ENCODE measurements at regions not wholly inside any gene's neighbourhood (a gene's known extent, or its start where the extent isn't known, plus 50 kb on each side); places are given as distances from the start of the nearest gene placed in this dataset.

- no peak for TF ChIP-seq CTCF (IDR thresholded peaks at IDR 0.05; ENCODE audit: insufficient read depth, low read depth, low read length, missing control alignments)
- no peak for DNase-seq (ENCODE audit: low read depth)
- H3K4me3 ChIP-seq (ENCODE audit: low read depth, low read length), result no peak overlapping the region
Measured at GRCh38 chr1:98188774-98189173, 267.9 kb upstream of the DPYD start.

DNA sequence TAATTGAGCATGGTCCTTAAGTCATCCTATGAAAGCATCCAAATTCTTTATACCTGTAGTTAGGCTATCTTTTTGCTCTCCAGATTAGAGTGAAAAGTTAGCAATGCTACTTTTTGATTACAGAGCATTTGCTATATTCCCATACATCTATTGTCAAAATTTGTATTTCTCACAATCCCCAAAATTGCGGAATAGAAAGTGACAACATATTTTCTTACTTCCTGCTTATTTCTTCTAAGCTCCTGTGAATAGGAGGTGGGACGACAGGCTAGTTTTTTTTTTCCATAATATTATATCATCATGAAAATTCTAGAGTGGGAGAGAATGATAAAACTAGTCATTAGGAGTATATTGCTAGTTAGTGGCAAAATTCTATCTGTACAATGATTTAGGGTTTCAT lies 264.0 kb upstream of the DPYD start:
- no peak for TF ChIP-seq CTCF (IDR thresholded peaks at IDR 0.05; ENCODE audit: insufficient read depth, low read depth, low read length, missing control alignments)

GRCh38 chr1:98181036-98181764 lies 260.4 kb upstream of the DPYD start:
- no peak for DNase-seq (ENCODE audit: low read depth)
- H3K4me3 ChIP-seq (ENCODE audit: low read depth, low read length), result no peak overlapping the region
- no peak for TF ChIP-seq CTCF (IDR thresholded peaks at IDR 0.05; ENCODE audit: insufficient read depth, low read depth, low read length, missing control alignments)

More for the DNA sequence above, 264.0 kb upstream of the DPYD start:
- DNase-seq (ENCODE audit: low read depth), result no peak
- H3K4me3 ChIP-seq (ENCODE audit: low read depth, low read length), result no peak overlapping the region

GRCh38 chr1:98179151-98179773 lies 258.4 kb upstream of the DPYD start:
- no peak for DNase-seq (ENCODE audit: low read depth)
- TF ChIP-seq CTCF (IDR thresholded peaks at IDR 0.05; ENCODE audit: insufficient read depth, low read depth, low read length, missing control alignments), result no peak
- no peak overlapping the region for H3K4me3 ChIP-seq (ENCODE audit: low read depth, low read length)

- H3K4me3 ChIP-seq (ENCODE audit: low read depth, low read length), result no peak overlapping the region
- DNase-seq (ENCODE audit: low read depth), result no peak
- no peak for TF ChIP-seq CTCF (IDR thresholded peaks at IDR 0.05; ENCODE audit: insufficient read depth, low read depth, low read length, missing control alignments)
Measured at GRCh38 chr1:98177751-98178150, 256.9 kb upstream of the DPYD start.

DNA sequence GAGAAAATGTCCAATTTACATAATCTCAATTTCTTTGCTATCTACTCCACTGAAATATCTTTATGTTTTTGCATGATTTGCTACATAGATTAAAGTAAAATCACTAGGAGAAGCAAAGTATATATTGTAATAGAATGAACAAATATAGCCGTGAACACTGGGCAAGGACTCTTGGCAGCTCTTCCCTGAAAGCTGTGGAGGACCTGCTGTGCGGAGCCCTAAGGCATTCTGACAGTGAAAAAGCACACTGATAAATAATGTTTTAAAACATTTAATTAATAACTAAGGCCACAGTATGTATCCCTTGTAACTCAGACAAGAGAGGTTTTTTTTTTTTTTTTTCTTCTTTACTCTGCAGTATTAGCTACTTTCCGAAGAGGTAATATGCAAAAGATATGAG lies 256.1 kb upstream of the DPYD start:
- no peak overlapping the region for H3K4me3 ChIP-seq (ENCODE audit: low read depth, low read length)
- DNase-seq (ENCODE audit: low read depth), result no peak
- TF ChIP-seq CTCF (IDR thresholded peaks at IDR 0.05; ENCODE audit: insufficient read depth, low read depth, low read length, missing control alignments), result no peak

All from GM12865 (cell line).